ENCODE measurements at regions not wholly inside any gene's neighbourhood (a gene's known extent, or its start where the extent isn't known, plus 50 kb on each side); places are given as distances from the start of the nearest gene placed in this dataset.
"Not testable (repeated sequence)": the region's sequence is repeated elsewhere in the genome, so short reads cannot be mapped to it uniquely, and the experiment has no call there.

DNA sequence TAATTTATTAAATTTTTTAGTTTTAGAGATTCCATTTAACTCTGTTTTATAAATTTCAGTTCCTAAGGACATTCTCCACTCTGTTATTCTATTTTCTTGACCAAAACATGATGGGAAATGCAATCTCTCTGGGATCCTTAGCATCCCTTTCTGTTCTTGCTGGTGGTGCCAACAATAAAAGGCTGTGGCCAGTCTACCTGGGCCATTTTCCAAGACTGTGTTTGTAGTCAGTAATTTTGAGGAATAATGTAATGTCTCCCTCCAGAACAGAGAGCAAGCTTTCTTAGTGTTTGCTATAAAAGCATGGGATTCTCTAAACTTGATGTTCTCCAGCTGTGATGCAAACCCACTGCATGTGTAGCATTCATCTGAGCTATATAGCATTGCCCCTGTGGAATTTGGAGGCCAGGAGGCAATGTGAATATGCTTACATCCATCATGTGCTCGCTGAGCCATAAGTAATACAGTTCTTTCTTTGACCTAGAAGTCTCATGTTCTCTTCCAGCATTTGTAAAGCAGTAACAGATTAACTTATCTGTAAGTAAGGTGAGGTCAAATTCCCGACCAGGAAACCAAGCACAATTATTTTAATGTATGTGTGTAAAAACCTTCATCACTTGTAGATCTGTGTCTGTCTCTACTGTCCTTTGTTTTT, 211.5 kb upstream of the TAS2R1 start:
- DNase-seq (no peak), ATAC-seq (replicated peaks) (no peak)
- no peaks in the 10 kb centered on the region for H3K36me3 Mint-ChIP-seq
- H3K27ac Mint-ChIP-seq: no peak overlapping the region
- H3K4me3 Mint-ChIP-seq: no peak overlapping the region
- no peaks in the 10 kb centered on the region for H3K4me1 Mint-ChIP-seq
- H3K27me3 Mint-ChIP-seq: no peaks in the 10 kb centered on the region
- H3K9me3 Mint-ChIP-seq: peaks cover 8 to 9% of the 10 kb centered on the region in 2 donors

- DNase-seq (no peak), ATAC-seq (replicated peaks) (no peak)
- H3K27ac Mint-ChIP-seq: no peak overlapping the region
- no peak overlapping the region for H3K4me3 Mint-ChIP-seq
- no peaks in the 10 kb centered on the region for H3K4me1 Mint-ChIP-seq
- H3K36me3 Mint-ChIP-seq: no peaks in the 10 kb centered on the region
- peaks cover 9% of the 10 kb centered on the region in 2 donors for H3K9me3 Mint-ChIP-seq
- H3K27me3 Mint-ChIP-seq: no peaks in the 10 kb centered on the region
Measured at GRCh38 chr5:9838916-9839315, 208.8 kb upstream of the TAS2R1 start.

- no peak for ATAC-seq (replicated peaks)
- Mint-ChIP-seq H3K27ac (no peak overlapping the region), H3K4me3 (no peak overlapping the region), H3K36me3 (no peaks in the 10 kb centered on the region), H3K4me1 (no peaks in the 10 kb centered on the region), H3K27me3 (no peaks in the 10 kb centered on the region), H3K9me3 (peaks cover 0 to 4% of the 10 kb centered on the region in 2 donors)
- no peak for DNase-seq
Measured at GRCh38 chr5:9834871-9835770, 205.0 kb upstream of the TAS2R1 start.

GRCh38 chr5:9833871-9834270, 203.7 kb upstream of the TAS2R1 start:
- Mint-ChIP-seq H3K27ac (no peak overlapping the region), H3K9me3 (peaks cover 0 to 4% of the 10 kb centered on the region in 2 donors), H3K4me1 (no peaks in the 10 kb centered on the region), H3K27me3 (no peaks in the 10 kb centered on the region), H3K36me3 (no peaks in the 10 kb centered on the region), H3K4me3 (no peak overlapping the region)
- ATAC-seq (replicated peaks) (no peak), DNase-seq (no peak)

DNA sequence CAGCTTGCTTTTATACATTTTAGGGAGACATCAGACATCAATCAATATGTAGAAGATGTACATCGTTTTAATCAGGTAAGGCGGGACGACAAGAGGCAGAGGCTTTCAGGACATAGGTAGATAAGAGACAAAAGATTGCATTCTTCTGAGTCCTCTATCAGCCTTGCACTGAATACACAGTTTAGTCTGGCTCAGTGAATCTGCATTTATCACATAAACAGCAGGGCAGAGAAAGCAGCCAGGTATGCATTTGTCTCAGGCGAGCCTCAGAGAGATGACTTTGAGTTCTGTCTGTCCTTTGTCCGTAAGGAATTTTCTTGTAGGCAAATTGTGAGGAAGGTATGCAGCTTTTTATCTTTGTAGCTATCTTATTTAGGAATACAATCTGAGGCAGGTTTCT, 202.8 kb upstream of the TAS2R1 start:
- H3K9me3 Mint-ChIP-seq: peaks cover 0 to 4% of the 10 kb centered on the region in 2 donors
- no peak overlapping the region for H3K4me3 Mint-ChIP-seq
- H3K4me1 Mint-ChIP-seq: no peaks in the 10 kb centered on the region
- ATAC-seq (replicated peaks) (no peak), DNase-seq (no peak)
- H3K27me3 Mint-ChIP-seq: no peaks in the 10 kb centered on the region
- H3K27ac Mint-ChIP-seq: no peak overlapping the region
- no peaks in the 10 kb centered on the region for H3K36me3 Mint-ChIP-seq

DNA sequence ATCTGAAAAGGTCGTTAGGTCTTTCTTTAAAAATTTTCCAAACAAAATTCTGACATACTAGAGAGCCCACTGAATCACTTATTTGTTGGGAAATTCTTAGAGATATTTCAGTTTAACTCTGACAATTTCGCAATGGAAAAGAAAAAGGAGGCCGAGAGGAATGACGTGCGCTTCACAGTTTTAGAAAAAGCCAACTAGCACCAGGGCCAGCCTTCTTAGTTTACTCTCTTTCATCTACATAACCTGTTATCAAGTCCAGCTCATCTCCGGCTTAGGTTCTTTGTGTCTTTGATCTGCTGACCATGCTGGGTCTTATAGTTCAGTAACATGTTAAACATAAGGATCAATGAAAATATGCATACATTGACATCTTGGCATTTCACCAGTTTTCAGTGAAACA, 201.7 kb upstream of the TAS2R1 start:
- DNase-seq (no peak), ATAC-seq (replicated peaks) (no peak)
- Mint-ChIP-seq H3K36me3 (no peaks in the 10 kb centered on the region), H3K4me1 (no peaks in the 10 kb centered on the region), H3K9me3 (peaks cover 0 to 3% of the 10 kb centered on the region in 2 donors), H3K27ac (no peak overlapping the region), H3K27me3 (peaks cover 0 to 3% of the 10 kb centered on the region in 2 donors), H3K4me3 (no peak overlapping the region)

DNA sequence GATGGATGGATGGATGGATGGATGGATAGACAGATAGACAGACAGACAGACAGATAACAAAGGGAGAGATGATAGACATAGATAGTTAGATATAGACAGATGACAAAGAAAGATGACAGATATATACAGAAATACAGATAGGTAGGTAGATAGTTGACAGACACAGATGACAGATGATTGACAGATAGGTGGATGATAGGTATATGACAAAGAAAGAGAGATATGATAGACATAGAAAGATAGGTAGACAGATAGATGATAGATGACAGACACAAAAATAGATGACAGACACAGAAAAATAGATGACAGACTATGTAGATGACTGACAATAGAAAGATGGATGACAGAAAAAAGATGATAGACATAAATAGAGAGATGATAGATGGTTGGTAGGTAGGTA, 200.0 kb upstream of the TAS2R1 start:
- H3K36me3 Mint-ChIP-seq: no peaks in the 10 kb centered on the region
- ATAC-seq (replicated peaks) (no peak), DNase-seq (no peak)
- peaks cover 0 to 3% of the 10 kb centered on the region in 2 donors for H3K27me3 Mint-ChIP-seq
- H3K9me3 Mint-ChIP-seq: no peaks in the 10 kb centered on the region
- H3K4me1 Mint-ChIP-seq: no peaks in the 10 kb centered on the region
- H3K4me3 Mint-ChIP-seq: no peak overlapping the region
- no peak overlapping the region for H3K27ac Mint-ChIP-seq

DNA sequence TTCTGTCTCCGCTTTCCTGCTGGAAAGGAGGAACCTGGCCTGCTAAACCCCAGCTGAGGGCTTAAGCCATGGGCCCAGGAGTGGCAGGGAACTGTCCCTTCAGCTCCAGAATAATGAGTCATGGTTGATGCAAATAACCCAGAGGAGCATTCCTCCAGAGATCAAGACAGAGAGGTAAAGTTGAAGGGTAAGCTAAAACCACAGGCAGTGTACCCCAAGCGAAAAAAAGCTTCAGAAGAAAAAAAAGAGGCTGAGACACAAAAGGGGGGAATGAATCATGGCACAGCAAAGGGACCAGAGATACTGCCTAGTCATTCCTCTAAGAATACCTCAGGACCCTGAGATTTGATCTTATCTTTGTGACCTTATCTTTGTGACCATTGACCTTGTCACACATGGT, 199.5 kb upstream of the TAS2R1 start:
- Mint-ChIP-seq H3K4me1 (no peaks in the 10 kb centered on the region), H3K27me3 (peaks cover 0 to 3% of the 10 kb centered on the region in 2 donors)

GRCh38 chr5:9820691-9821449, 190.7 kb upstream of the TAS2R1 start:
- Mint-ChIP-seq H3K27ac (no peak overlapping the region), H3K9me3 (peaks cover 0 to 2% of the 10 kb centered on the region in 2 donors), H3K27me3 (no peaks in the 10 kb centered on the region), H3K4me1 (no peaks in the 10 kb centered on the region), H3K4me3 (no peak overlapping the region), H3K36me3 (no peaks in the 10 kb centered on the region)
- no peak for DNase-seq
- no peak for ATAC-seq (replicated peaks)

More for the DNA sequence above, 199.5 kb upstream of the TAS2R1 start:
- ATAC-seq (replicated peaks): no peak
- no peak overlapping the region for H3K4me3 Mint-ChIP-seq
- H3K27ac Mint-ChIP-seq: no peak overlapping the region
- no peaks in the 10 kb centered on the region for H3K36me3 Mint-ChIP-seq
- no peak for DNase-seq
- no peaks in the 10 kb centered on the region for H3K9me3 Mint-ChIP-seq

DNA sequence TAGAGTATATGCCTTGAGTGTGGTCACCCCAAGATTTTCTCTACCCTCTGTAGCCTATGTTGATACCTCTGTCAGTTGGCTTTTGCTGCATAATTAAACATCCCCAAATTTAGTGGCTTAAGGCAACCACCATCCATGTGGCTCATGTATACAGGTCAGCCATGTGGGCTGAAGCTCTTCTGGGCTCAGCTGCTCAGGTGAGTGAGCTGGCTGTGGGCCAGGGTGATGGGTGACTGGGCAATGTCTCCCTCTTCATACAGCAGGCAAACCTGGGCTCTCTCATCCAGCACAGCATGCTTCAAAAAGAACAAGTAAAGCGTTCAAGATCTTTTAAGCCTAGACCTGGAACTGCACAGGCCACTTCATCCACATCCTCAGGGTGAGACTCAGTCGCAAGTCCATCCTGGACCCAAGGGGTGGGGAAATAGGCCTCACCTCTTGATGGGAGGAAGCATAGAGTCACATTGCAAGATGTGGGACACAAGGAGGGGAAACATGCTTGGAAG, 188.2 kb upstream of the TAS2R1 start:
- H3K36me3 Mint-ChIP-seq: no peaks in the 10 kb centered on the region
- no peak overlapping the region for H3K27ac Mint-ChIP-seq
- ATAC-seq (replicated peaks) (no peak), DNase-seq (no peak)
- no peaks in the 10 kb centered on the region for H3K27me3 Mint-ChIP-seq
- H3K4me1 Mint-ChIP-seq: no peaks in the 10 kb centered on the region
- H3K4me3 Mint-ChIP-seq: no peak overlapping the region
- peaks cover 0 to 2% of the 10 kb centered on the region in 2 donors for H3K9me3 Mint-ChIP-seq

- no peaks in the 10 kb centered on the region for H3K4me1 Mint-ChIP-seq
- DNase-seq: no peak
- H3K36me3 Mint-ChIP-seq: no peaks in the 10 kb centered on the region
- no peak overlapping the region for H3K4me3 Mint-ChIP-seq
- H3K27me3 Mint-ChIP-seq: no peaks in the 10 kb centered on the region
- no peak overlapping the region for H3K27ac Mint-ChIP-seq
- no peak for ATAC-seq (replicated peaks)
- H3K9me3 Mint-ChIP-seq: peaks cover 0 to 2% of the 10 kb centered on the region in 2 donors
Measured at GRCh38 chr5:9817819-9818218, 187.7 kb upstream of the TAS2R1 start.

DNA sequence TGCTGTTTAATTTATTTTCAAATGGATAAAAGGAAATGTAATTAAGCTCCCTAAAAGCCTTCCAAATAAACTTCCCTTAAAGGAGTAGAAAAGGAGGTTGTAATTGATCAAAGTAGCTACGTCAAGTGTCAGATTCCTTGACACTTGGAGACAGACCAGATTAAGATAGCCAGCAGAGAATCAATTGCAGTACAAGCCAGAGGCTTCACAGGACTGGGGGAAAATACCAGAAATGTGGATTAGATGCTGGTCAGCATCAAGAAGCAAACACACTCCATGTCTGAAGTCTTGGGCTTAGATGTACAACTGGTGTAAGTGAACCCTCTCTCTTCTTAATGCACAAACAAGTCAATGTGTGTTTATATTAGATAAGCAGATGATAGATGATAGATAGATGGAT, 184.9 kb upstream of the TAS2R1 start:
- Mint-ChIP-seq H3K27me3 (peaks cover 0 to 5% of the 10 kb centered on the region in 2 donors), H3K36me3 (no peaks in the 10 kb centered on the region), H3K4me3 (no peak overlapping the region), H3K9me3 (peaks cover 0 to 8% of the 10 kb centered on the region in 2 donors), H3K27ac (no peak overlapping the region), H3K4me1 (no peaks in the 10 kb centered on the region)
- ATAC-seq (replicated peaks) (no peak), DNase-seq (no peak)

DNA sequence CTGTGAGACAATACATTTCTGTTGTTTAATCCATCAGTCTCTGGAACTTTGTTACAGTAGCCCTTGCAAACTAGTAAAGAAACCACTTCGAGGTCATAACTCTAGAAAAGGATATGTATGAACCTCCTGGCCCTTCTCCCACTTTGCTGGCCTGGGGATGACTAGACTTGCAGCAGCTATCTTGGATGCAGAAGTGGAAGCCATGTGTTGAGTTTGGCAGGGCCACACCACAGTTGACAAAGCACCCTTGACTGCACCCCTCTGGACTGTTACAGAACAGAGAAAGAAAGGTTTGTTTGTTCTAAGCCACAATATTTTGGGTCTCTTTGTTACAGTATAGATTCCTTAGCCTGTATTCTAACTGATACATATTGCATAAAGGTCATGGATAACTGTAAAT, 183.2 kb upstream of the TAS2R1 start:
- H3K27me3 Mint-ChIP-seq: peaks cover 0 to 5% of the 10 kb centered on the region in 2 donors
- no peaks in the 10 kb centered on the region for H3K4me1 Mint-ChIP-seq
- no peaks in the 10 kb centered on the region for H3K36me3 Mint-ChIP-seq
- H3K4me3 Mint-ChIP-seq: no peak overlapping the region
- H3K27ac Mint-ChIP-seq: no peak overlapping the region
- ATAC-seq (replicated peaks): no peak
- H3K9me3 Mint-ChIP-seq: peaks cover 3 to 9% of the 10 kb centered on the region in 2 donors
- no peak for DNase-seq

GRCh38 chr5:9807366-9807765, 177.2 kb upstream of the TAS2R1 start:
- not testable (repeated sequence) for H3K4me1 Mint-ChIP-seq; H3K4me3 Mint-ChIP-seq; H3K27me3 Mint-ChIP-seq; ATAC-seq (replicated peaks); H3K27ac Mint-ChIP-seq; H3K36me3 Mint-ChIP-seq; DNase-seq
- H3K9me3 Mint-ChIP-seq: peaks cover 13 to 16% of the 10 kb centered on the region in 2 donors

Measured in stimulated activated naive B cell treated with anti-CD40 and anti-IgM and Interleukin-4, amounts not matched to agents 10 μg/mL and 1 μg/mL and 100 μg/mL, for 72 hours (primary cell).